ENCODE measurements at regions not wholly inside any gene's neighbourhood (a gene's known extent, or its start where the extent isn't known, plus 50 kb on each side); places are given as distances from the start of the nearest gene placed in this dataset.

GRCh38 chr5:89374144-89374784 is 491.3 kb upstream of the MEF2C start:
- no peak for DNase-seq
- Histone ChIP-seq H3K9me3 (no peaks in the 10 kb centered on the region), H3K27ac (no peak overlapping the region), H3K36me3 (no peaks in the 10 kb centered on the region), H3K27me3 (no peaks in the 10 kb centered on the region), H3K4me3 (no peak overlapping the region), H3K4me1 (no peaks in the 10 kb centered on the region)
- TF ChIP-seq POLR2A (IDR thresholded peaks at IDR 0.05) (no peak), EP300 (IDR thresholded peaks at IDR 0.05) (no peak), POLR2AphosphoS5 (IDR thresholded peaks at IDR 0.05) (no peak), CTCF (IDR thresholded peaks at IDR 0.05) (no peak)
- intact Hi-C loops (cut with DNase I) = no loop called here
- 21 to 64% methylated on average over 1 of the region's 1 CpG for WGBS, 2 donors

- intact Hi-C loops (cut with DNase I) = no loop called here
- WGBS, 2 donors = 86 to 91% methylated on average over 1 of the region's 1 CpG
- Histone ChIP-seq H3K27ac (no peak overlapping the region), H3K4me3 (no peak overlapping the region), H3K4me1 (no peaks in the 10 kb centered on the region), H3K9me3 (no peaks in the 10 kb centered on the region), H3K27me3 (no peaks in the 10 kb centered on the region), H3K36me3 (no peaks in the 10 kb centered on the region)
- TF ChIP-seq POLR2A (IDR thresholded peaks at IDR 0.05) = no peak
- DNase-seq = no peak
These were observed 489.2 kb upstream of the MEF2C start for GRCh38 chr5:89372176-89372575.

- no peak for DNase-seq
- no peak for TF ChIP-seq POLR2AphosphoS5 (IDR thresholded peaks at IDR 0.05)
- TF ChIP-seq CTCF (IDR thresholded peaks at IDR 0.05) = no peak
- Histone ChIP-seq H3K27me3 (no peaks in the 10 kb centered on the region), H3K4me1 (no peaks in the 10 kb centered on the region), H3K27ac (no peak overlapping the region), H3K9me3 (no peaks in the 10 kb centered on the region), H3K36me3 (no peaks in the 10 kb centered on the region), H3K4me3 (no peak overlapping the region)
- 97 to 99% methylated on average over 1 of the region's 1 CpG for WGBS, 2 donors
- intact Hi-C loops (cut with DNase I) = no loop called here
These were observed 488.7 kb upstream of the MEF2C start for GRCh38 chr5:89371646-89372045.

- no peaks in the 10 kb centered on the region for H3K9me3 ChIP-seq
- H3K4me1 ChIP-seq = no peaks in the 10 kb centered on the region
- TF ChIP-seq POLR2AphosphoS5 (IDR thresholded peaks at IDR 0.05) (no peak), EP300 (IDR thresholded peaks at IDR 0.05) (no peak), CTCF (IDR thresholded peaks at IDR 0.05) (no peak)
- H3K27me3 ChIP-seq = no peaks in the 10 kb centered on the region
- no peaks in the 10 kb centered on the region for H3K36me3 ChIP-seq
- no peak for DNase-seq
- whole genome bisulfite sequencing, 2 donors = 83 to 85% methylated on average over 3 of the region's 3 CpGs
- intact Hi-C loops (cut with DNase I) = no loop called here
- H3K4me3 ChIP-seq = no peak overlapping the region
- H3K27ac ChIP-seq = no peak overlapping the region
These were observed 476.1 kb upstream of the MEF2C start for GRCh38 chr5:89359046-89359445.

GRCh38 chr5:89353837-89354551 is 471.0 kb upstream of the MEF2C start:
- intact Hi-C loops (cut with DNase I) = no loop called here
- Histone ChIP-seq H3K4me3 (no peak overlapping the region), H3K4me1 (no peaks in the 10 kb centered on the region), H3K27me3 (no peaks in the 10 kb centered on the region), H3K27ac (no peak overlapping the region), H3K9me3 (no peaks in the 10 kb centered on the region), H3K36me3 (no peaks in the 10 kb centered on the region)
- TF ChIP-seq EP300 (IDR thresholded peaks at IDR 0.05) (no peak), POLR2AphosphoS5 (IDR thresholded peaks at IDR 0.05) (no peak), CTCF (IDR thresholded peaks at IDR 0.05) (no peak), POLR2A (IDR thresholded peaks at IDR 0.05) (no peak)
- WGBS, 2 donors = 71 to 72% methylated on average over 1 of the region's 1 CpG
- DNase-seq = no peak
